NCI-H510A treated with DMSO at 0.1 percent for 48 hours (cell line): ENCODE measurements at regions not wholly inside any gene's neighbourhood (a gene's known extent, or its start where the extent isn't known, plus 50 kb on each side); places are given as distances from the start of the nearest gene placed in this dataset.
"Not testable (repeated sequence)": the region's sequence is repeated elsewhere in the genome, so short reads cannot be mapped to it uniquely, and the experiment has no call there.

Source experiments
- DNase-seq: peaks from one replicate; lab custom pipeline; 2025; lab: John Stamatoyannopoulos, UW

DNA sequence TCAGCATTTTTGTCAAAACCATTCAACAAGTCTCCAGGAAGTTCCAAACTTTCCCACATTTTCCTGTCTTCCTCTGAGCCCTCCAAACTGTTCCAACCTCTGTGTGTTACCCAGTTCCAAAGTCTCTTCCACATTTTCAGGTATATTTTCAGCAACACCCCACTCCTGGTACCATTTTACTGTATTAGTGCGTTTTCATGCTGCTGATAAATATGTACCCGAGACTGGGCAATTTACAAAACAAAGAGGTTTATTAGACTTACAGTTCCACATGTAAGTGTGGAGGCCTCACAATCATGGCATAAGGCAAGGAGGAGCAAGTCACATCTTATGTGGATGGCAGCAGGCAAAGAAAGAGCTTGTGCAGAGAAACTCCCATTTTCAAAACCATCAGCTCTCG, 315.9 kb upstream of the ESRRG start:
- not testable (repeated sequence) for DNase-seq

GRCh38 chr1:217036757-217037156, 313.5 kb upstream of the ESRRG start:
- DNase-seq: no peak

DNA sequence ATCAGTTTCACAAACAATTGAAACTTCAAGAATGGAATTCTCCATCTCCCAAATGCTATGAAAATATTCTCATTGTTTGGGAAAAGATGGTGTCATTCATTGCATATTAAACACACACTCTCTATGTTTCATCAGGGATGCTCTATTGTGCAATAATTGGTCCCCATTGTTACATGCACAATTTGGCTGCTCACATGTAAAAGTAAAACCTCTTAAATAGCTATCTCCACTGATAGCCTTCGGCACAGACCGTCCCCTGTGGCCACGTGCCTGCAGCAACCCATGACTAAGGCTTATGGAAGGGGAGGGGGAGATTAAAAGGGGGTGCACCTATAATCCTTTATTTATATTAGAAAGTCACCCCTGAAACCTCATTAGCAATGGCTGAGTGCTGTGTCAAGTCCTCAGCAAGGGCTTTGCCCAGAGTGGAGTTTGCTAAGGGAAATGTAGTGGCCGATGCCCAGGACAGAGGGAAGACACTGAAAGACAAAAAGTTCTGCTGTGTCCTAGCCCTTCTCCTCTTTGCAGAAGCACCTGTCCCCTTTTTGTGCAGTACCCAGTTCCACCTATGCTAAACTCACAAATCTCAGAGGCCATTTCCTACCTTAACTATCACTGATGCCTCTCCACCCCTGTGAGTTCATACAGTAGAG, 309.6 kb upstream of the ESRRG start:
- DNase-seq: no peak

GRCh38 chr1:217029281-217030157, 306.3 kb upstream of the ESRRG start:
- DNase-seq: no peak

- no peak for DNase-seq
Measured at GRCh38 chr1:217027403-217028080, 304.3 kb upstream of the ESRRG start.

GRCh38 chr1:217026531-217026930, 303.3 kb upstream of the ESRRG start:
- DNase-seq: no peak

DNA sequence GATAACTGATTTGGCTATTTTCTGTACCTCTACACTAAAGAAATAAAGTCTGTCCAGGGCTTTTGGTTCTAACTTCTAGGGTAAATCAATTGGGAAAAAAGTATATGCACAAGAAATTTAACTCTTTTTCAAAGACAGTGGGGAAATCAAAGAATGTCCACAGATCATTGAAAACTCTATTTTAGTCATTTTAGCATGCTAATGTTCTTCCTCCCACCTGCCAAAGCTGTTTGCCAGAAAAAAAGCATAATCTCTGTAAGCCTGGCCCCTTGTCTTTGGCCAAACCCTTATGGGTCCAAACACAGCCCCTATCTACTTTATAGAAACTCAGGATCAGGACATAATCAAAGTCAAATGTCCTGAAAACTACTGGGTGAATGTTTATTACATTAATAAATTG, 302.2 kb upstream of the ESRRG start:
- no peak for DNase-seq

DNA sequence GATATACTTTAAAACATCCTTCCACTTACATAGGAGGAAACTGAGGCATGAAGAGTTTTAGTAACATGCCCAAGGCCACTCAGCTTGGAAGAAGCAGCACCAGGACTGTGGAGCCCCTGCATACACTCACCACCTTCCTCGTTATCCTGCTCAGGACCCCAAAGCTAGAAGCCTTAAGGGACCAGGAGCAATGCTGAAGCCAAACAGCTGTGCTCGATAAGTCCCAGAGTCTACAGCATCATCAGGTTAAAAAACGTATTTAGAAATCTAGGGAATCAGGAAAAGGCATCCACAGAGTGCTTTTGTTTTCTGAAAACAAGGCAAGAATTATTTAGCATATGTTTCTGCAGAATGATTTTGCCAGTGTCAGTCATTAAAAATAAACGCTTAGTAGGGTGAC, 301.7 kb upstream of the ESRRG start:
- no peak for DNase-seq

DNA sequence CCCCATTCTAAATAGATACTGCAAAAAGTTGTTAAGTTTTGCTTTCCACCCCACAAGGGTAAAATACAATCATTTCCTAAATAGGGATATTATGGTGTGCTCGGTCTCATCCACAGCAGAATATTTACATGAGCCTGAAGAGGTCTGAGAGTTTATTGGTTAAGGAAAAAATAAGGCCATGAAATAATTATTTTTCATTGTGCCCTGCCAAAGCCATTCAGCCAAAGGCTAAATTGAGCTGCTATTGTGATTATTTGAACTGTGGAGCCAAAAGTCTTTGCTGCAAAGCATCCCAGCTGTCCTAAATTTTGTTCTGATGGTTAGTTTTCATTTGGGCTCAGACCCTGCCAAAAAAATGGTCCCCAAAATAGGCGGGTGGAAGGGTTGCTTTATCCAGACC, 298.7 kb upstream of the ESRRG start:
- no peak for DNase-seq

DNA sequence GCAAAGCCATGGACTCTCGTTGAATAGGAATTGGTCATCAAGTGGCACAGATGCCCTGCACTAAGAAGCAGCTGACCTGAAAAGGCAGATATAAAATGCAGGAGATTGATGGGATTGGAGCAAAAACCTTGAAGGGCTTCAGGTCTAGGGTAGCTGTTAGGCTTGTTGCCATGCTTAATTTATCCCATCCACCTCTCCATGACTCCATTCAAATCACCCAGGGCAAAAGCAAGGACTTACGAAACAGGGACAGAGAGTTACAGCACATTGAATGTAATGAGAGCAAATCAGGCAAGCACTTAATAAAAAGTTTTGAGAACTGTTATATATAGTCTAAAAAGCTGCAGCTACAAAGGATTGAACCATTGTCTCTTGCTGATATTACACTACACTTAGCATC, 298.2 kb upstream of the ESRRG start:
- no peak for DNase-seq

DNA sequence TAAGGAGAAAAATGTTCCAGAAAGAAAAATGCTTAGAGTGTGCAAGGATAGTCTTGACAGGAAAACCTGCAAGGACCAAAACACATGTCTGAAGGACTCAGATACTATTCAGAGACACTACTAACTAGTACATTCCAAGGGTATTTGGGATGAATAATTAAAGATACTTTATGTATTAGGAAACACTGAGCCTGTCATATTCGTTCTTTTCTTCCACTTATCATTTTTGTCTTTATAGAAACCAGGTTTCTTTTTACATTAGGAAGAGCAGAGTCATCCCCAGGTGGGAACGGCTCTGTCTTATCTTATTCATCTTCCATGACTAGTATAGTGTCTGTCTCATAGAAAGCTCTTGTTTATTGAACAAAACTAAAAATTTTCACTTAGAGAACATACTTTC, 296.2 kb upstream of the ESRRG start:
- DNase-seq: no peak

- no peak for DNase-seq
Measured at GRCh38 chr1:217018648-217019047, 295.4 kb upstream of the ESRRG start.

- no peak for DNase-seq
Measured at GRCh38 chr1:217017165-217017564, 293.9 kb upstream of the ESRRG start.

- DNase-seq: no peak
Measured at GRCh38 chr1:217014066-217014465, 290.8 kb upstream of the ESRRG start.

- DNase-seq: no peak
Measured at GRCh38 chr1:217012659-217013058, 289.4 kb upstream of the ESRRG start.

GRCh38 chr1:217011097-217011496, 287.9 kb upstream of the ESRRG start:
- DNase-seq: no peak

- DNase-seq: no peak
Measured at GRCh38 chr1:217010253-217010652, 287.0 kb upstream of the ESRRG start.

DNA sequence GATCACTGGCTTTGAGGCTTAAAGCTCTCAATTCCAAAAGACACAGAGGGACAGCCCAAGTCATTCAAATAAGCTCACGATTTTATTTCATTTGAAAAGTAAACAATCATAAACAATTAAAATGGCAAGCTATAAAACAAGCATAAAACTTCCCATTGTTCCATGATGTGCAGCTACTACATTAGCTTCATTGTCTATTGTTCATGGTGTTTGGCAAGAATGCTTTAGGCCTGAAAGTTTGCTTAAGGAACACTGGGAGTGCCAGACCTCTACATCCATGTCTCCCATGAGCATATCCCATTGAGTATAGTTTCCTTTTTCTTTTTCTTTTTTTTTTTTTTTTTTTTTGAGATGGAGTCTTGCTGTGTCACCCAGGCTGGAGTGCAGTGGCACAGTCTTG, 286.1 kb upstream of the ESRRG start:
- DNase-seq: no peak

- DNase-seq: no peak
Measured at GRCh38 chr1:217004776-217005436, 281.7 kb upstream of the ESRRG start.

- DNase-seq: no peak
Measured at GRCh38 chr1:217003355-217003754, 280.1 kb upstream of the ESRRG start.

DNA sequence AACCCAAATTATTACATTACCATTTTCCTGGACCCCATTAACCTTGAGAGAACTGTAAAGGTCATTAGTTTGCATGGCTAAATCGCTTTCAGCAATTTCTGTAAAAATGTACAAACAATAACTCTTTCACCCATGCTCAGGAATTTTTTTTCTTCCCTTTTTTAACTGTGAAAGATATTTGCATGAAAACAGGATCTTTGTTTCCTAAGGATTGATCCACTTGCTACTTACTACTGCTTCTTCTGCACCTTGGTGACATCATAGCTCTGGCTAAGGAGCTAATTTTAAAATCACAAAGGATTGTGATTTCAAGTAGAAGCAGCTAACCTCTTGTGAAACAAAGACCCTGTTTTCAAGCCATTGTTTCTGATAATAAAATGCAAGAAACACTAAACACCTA, 274.6 kb upstream of the ESRRG start:
- no peak for DNase-seq

- no peak for DNase-seq
Measured at GRCh38 chr1:216997069-216997468, 273.8 kb upstream of the ESRRG start.

DNA sequence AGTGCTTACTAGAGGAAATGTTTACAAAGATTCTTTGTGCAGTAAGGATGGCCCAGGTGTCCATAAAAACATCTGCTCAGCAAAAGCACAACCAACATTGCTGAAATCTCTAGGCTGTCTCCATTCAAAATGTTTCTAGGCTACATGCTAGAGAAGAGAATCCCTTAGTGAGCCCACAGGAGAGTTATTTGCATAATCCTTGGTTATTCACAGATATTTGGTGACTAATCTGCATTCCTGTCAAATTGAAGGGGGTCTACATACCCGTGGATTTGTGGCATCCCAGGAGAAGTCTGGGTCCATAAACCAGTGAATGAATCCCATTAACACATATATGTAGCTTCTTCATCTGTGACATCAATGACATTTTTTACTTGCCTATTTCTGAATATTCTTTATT, 261.3 kb upstream of the ESRRG start:
- DNase-seq: no peak
